HG02884 (cell line): ENCODE measurements at regions not wholly inside any gene's neighbourhood (a gene's known extent, or its start where the extent isn't known, plus 50 kb on each side); places are given as distances from the start of the nearest gene placed in this dataset.

Source experiments
- ATAC-seq: cut with Tn5 transposase; IDR thresholded peaks from one replicate; pipeline ENCODE4 v1.9.1; 2021; ENCODE audit warnings: mild to moderate bottlenecking, moderate library complexity; ENCODE audit not compliant: unreplicated experiment

GRCh38 chr2:226233388-226233787 lies 566.2 kb downstream of the IRS1 start:
- no peak for ATAC-seq

GRCh38 chr2:226228080-226228479 lies 571.5 kb downstream of the IRS1 start:
- no peak for ATAC-seq

- ATAC-seq: no peak
Measured at GRCh38 chr2:226227341-226227740, 572.3 kb downstream of the IRS1 start.

GRCh38 chr2:226223704-226224103 lies 575.9 kb downstream of the IRS1 start:
- ATAC-seq: no peak

GRCh38 chr2:226220511-226220910 lies 579.1 kb downstream of the IRS1 start:
- no peak for ATAC-seq

GRCh38 chr2:226217191-226217590 lies 582.4 kb downstream of the IRS1 start:
- no peak for ATAC-seq

GRCh38 chr2:226216575-226216974 lies 583.0 kb downstream of the IRS1 start:
- ATAC-seq: no peak

- peak; percentile 93 for ATAC-seq
Measured at GRCh38 chr2:226215902-226216503, 583.6 kb downstream of the IRS1 start.

GRCh38 chr2:226213717-226214116 lies 585.9 kb downstream of the IRS1 start:
- ATAC-seq: no peak

- no peak for ATAC-seq
Measured at GRCh38 chr2:226211439-226211838, 588.2 kb downstream of the IRS1 start.

- no peak for ATAC-seq
Measured at GRCh38 chr2:226208726-226209125, 590.9 kb downstream of the IRS1 start.

- no peak for ATAC-seq
Measured at GRCh38 chr2:226207671-226208070, 591.9 kb downstream of the IRS1 start.

- ATAC-seq: no peak
Measured at GRCh38 chr2:226199555-226199954, 600.1 kb downstream of the IRS1 start.

GRCh38 chr2:226198956-226199355 lies 600.7 kb downstream of the IRS1 start:
- ATAC-seq: no peak

GRCh38 chr2:226190479-226191252 lies 609.0 kb downstream of the IRS1 start:
- ATAC-seq: no peak

GRCh38 chr2:226189061-226189460 lies 610.6 kb downstream of the IRS1 start:
- no peak for ATAC-seq

GRCh38 chr2:226187616-226188015 lies 612.0 kb downstream of the IRS1 start:
- ATAC-seq: no peak

- ATAC-seq: no peak
Measured at GRCh38 chr2:226187156-226187555, 612.5 kb downstream of the IRS1 start.

GRCh38 chr2:226185616-226186211 lies 613.9 kb downstream of the IRS1 start:
- no peak for ATAC-seq

- no peak for ATAC-seq
Measured at GRCh38 chr2:226184940-226185615, 614.5 kb downstream of the IRS1 start.

GRCh38 chr2:226184540-226184939 lies 615.1 kb downstream of the IRS1 start:
- no peak for ATAC-seq

GRCh38 chr2:226183550-226183949 lies 616.1 kb downstream of the IRS1 start:
- no peak for ATAC-seq
